Activated CD4-positive, CD25-positive, alpha-beta regulatory T cell treated with anti-CD3 and anti-CD28 coated beads, Interleukin-2, amount 50 U/mL, for 16 hours (primary cell): ENCODE measurements at regions not wholly inside any gene's neighbourhood (a gene's known extent, or its start where the extent isn't known, plus 50 kb on each side); places are given as distances from the start of the nearest gene placed in this dataset.

ENCODE experiments used
- DNase-seq: peaks from one replicate; pipeline ENCODE4 v3.0.0-alpha.2; 2020; ENCODE audit warnings: low read depth, low spot score

DNA sequence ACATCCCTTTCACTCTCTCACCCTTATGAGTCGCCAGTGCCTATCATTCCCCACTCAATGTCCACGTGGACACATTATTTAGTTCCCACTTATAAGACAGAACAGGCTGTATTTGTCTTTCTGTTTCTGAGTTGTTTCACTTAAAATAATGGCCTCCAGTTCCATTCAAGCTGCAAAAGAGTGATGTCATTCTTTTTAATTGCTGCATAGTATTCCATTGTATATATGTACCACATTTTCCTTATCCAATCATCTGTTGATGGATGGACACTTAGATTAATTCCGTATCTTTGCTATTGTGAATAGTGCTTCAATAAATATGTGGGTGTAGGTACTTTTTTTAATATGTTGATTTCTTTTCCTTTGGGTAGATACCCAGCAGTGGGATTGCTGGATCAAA lies 79.1 kb downstream of the ZNF365 start:
- no peak for DNase-seq

DNA sequence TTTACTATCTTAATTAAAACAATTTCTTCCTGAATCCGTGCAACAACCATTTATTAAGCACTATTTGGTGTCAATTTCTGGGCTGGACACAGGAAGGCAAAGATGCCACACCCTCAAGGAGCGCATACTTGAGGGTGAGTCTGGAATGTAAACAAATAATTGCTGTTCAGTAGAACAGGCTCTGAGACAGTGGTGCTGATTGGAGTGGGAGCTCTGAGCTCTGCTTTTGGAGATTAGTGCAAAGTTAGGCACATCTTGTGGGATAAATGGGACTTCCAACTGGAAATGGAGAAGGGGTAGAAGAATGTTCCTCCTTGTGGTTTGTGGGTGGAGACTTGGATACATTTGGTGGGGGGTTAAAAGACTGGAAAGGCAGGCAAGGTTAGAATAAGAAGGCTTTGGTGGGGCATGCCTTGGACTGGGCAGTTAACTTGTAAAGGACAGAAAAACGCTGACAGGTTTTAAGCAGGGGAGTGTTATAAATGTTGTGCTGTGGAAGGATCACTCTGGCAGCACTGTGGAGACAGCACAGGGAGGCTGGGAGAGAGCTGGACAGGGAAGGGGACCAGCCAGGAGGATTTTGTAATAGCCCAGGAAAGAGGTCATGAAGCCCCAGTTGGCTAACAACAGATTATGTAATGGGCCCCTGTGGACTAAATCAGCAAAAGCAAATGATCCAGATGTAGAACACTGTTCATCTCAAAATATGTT lies 80.7 kb downstream of the ZNF365 start:
- no peak for DNase-seq

DNA sequence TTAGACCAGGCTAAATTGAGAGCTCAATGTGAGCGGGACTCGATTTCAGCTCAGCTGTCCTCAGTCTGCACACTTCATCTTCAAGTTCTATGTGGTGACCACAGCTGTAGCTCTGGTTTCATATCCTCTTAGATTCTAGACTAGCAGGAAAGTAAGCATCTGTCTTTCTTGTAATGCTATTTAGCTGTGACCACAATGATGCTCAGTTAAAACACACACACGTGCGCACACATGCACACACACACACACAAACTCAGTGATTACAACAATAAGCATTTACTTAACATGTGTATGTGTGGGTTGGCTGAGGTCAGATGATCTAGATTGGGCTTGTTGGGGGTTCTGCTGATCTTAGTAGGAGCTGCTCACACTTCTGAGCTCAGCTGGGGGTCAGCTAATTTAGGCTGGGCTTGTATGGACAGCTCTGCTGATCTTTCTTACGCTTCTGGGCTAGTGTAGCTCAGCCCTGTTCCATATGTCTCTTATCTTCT lies 82.5 kb downstream of the ZNF365 start:
- no peak for DNase-seq

DNA sequence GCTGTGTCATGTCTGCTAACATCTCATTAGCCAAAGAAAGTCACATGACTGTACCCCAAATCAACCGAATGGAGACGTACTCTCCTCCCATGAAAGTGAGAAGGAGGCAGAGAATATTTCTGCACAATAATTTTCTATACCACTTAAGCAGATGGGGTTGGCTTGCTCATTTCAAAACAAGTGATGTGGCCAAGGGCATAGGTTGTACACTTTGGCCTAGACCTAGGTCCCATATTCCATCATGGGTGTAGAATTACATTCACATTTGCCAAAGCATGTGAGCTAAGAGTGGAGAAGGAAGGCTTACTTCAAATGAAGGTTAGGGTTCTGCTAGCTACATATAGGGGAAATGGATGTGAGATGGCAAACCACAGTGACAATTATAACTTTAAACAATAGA lies 83.0 kb downstream of the ZNF365 start:
- no peak for DNase-seq

DNA sequence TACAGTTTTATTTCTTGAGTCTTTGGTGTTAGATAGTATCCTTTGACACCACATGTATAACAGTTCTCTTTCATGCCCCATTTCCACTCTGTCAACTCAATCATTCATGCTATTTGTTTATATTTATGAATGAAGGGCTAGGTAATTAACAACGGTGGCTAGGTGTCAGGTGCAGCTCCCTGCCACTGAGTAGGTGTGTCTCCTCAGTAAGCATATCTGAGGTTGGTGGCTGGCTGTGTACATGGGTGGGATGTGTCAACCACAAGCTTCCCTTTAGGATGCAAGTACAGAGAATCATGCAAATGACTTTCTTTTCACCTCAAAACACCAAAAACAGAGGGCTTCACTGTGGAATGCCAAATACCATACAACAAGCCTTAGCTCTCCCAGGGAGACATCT lies 83.4 kb downstream of the ZNF365 start:
- no peak for DNase-seq

DNA sequence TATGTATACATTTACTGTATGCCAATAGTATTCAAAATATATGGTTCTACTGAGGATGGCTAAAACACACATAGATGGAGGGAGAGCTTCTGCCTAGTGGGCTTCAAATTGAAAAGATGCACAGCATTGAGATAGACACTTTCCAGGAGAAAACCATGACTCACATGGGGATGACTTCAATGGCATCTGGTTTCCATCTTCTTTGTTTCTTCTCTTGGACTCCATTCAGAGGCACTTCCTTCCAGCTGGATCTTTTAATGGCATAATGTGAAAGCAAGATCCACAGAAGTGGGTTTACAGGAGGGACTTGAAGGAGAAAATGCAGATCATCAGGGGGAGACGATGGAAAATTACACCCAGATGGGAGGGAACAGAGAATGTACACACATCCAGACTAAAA lies 84.9 kb downstream of the ZNF365 start:
- DNase-seq: no peak

DNA sequence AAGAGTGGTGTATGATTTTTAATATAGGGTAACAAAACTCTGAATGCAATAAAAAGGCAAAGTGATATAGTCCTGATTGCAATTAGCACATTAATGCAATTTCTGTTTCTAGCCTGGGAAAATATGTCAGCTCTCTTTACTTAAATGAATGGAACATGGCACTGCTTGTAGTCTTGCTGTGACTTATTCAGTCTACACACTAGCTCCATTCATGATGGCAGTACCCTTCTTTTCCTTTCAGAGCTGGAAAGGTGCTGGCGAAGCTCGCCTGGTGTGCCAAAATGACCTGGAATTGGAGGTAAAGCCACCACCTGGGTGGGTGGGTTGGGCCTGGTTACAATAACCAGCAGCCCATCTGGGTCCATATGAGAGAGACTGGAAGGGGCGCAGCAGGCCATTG lies 85.3 kb downstream of the ZNF365 start:
- no peak for DNase-seq

DNA sequence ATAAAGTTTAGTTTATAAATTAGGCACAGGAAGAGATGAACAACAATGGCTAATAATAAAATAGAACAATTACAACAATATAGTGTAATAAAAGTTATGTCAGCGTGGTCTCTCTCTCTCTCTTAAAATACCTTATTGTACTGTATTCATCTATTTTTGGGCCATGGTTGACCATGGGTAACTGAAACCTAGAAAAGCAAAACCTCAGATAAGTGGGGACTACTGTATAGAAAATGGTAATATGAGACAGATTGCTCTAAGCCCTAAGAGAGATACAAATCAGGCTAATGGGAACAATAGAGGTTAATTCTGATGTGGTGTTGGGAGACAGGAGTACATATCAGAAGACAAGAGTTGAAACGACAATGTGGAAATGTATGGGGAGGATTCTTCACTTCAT lies 86.2 kb downstream of the ZNF365 start:
- DNase-seq: no peak

DNA sequence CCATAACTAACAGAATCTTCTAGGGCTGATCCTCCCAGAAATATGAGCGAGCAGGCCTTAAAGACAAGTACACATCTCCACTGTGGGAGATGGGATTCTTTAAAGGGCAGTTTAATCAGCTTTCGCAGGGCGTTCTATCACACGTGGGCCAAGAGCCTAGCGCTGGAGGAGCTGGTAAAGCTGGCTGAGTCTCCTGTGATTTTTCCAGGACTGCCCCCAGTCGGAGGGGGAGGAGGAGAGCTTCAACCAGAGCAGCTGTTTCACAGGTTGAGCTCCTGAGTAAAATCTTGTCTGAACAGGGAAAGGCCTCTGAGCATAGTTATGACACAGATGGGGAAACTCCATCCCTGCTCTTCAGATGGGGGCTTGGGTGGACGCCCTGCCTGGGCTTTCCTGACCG lies 87.0 kb downstream of the ZNF365 start:
- DNase-seq: no peak

DNA sequence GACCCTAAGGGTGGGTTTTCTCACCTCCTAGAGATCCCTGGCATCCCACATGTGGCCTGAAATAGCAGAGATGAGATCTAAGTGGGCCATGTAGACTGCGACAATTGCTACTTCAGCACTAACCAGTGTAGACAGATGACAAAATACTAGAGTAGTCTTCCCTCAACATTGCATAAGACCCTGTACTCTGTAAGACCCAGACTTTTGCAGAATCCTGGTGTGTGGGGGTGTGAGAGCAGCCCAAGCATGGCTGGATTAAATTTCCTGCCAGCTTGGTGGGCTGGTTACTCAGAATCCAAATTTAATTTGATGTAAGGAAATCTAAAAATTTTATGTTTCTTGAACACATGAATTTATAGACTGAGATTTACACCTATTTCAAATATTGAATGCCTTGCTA lies 88.3 kb downstream of the ZNF365 start:
- DNase-seq: no peak

DNA sequence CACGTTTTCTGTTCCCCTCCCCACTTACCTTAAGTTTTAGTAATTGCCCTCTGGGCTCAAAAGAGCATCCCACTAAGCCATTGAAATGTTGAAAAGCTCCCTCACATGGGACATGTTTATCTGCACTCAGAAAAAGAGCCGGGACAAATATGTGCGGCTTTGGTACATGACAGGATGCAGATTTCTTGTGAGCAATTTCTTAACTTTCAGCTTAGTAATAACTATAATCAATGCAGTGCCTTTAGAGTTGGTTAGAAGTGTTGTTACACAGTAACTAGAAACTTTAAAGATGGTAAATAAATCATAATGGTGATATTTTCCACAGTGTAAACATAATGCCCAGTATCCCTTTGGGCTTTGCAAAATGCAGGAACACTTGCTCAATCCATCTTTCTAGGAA lies 89.2 kb downstream of the ZNF365 start:
- no peak for DNase-seq

DNA sequence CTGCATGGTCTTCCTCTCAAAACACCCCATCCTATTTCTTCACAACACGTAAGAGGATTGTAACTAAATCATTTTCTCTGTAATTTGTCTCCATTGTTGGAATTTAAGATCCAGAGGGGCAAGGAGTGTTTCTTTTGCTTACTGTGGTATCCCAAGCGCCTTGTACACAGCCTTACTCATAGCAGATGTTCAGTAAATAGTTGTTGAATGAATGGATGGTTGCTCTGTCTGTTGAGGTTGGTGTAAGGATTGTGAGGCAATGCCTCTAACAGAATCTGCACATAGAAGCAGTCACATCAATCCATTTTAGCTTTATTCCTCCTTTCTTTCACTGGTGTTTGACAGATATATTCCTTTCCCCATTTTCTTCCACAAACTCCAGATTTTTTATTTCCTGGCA lies 90.1 kb downstream of the ZNF365 start:
- DNase-seq: no peak

DNA sequence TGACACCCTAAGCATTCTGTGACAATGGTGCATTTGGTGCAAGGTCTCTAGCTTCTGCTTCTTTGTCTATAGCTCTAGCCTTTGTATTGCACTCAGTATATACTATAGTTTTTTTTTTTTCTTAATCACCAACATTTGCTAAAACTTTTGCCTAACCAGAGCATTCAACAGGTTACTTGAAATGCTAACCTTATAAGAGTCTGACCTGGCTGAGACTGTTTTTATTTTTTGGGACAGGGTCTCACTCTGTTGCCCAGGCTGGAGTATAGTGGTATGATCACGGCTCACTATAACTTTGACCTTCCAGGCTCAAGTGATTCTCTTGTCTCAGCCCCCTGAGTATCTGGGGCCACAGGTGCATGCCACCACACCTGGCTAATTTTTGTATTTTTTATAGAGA lies 92.4 kb downstream of the ZNF365 start:
- DNase-seq: no peak

DNA sequence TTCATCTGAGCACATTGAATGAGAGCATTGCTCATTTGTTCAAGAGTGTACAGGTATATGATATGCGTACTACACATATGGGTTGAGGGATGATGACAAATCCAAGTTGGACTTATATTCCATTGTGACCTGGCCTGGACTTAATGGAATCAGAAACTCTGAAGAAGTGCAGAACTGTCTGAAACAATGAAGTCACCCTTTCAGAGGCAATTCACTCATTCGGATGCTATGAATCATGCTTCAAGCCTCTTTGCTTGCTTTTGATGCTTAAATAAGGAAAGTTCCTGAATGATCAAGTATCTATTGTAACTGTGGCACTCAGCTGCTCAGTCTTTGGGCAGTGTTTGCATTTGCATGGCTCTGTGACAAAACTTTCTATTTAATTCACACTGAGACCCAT lies 93.4 kb downstream of the ZNF365 start:
- no peak for DNase-seq

DNA sequence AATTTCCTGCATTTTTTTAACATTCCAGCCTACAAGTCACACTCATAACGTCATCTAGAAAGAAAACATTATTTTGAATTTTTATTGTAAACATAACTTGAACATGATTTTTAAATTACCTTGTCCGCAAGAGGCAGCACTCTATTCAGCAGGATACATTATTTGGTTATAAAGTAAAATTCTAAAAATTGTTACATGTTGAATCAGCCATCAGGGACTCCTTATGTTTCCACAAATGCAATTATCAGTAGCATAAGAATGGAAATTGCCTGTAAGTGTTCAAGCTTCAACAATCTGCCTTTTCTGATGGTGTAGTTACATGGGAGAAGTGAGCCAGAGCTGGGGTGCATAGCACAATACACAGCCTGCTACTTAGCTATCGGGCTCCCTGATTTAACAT lies 97.5 kb downstream of the ZNF365 start:
- no peak for DNase-seq

DNA sequence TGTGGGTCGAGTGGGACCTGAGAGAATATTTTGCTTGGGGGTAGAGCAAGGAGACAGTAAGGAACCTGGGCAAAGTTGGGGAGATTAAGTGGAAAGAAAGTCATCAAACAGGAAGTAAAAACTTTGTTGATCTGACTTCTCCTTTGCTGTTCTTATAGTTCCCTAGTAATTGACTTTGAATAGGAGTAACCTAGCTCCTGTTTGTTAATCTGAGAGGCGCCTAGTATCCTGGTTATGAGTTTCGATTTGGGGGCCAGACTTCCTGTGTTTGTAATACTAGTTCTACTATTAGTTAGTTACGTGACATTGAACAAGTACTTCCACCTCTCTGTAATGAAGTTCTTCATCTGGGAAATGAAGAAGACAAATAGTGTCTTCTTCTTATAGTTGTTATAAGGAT lies 99.1 kb downstream of the ZNF365 start:
- no peak for DNase-seq

DNA sequence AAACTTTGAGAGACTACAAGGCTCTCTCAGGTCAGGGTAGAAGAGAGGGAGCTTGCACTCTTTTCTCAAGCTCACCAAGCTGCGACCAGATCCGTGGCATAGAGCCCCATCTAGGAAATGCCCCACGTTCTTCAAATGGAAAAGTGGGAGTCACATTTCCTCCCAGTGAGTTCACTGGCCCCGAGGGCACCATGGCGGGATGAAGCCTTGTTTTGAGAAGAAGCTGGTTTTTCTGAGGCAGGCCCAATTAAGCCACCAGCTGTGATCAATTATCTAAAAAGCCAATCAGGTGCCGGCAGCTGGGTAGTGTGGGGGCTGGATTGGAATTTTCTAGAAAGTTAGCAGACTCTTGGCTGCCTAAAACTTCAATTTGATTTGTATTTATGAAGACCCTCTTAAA lies 101.4 kb downstream of the ZNF365 start:
- no peak for DNase-seq

DNA sequence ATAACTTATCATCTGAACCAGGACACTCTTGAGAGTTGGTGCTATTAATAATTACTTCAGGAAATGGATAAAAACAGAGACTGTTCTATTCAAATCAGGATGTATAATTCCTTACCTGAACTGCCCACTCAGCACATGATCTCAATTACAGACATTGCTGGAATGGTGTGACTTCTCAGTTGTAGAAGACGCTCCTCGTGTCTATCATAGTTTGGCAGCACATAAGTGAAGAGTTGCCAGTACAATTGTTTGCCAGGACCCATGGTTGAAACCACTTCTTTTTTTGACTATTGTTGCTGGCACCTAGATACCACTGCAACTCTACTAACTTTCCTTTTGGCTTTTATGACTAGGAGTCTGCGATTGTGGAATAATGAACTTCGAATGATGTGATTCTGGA lies 105.4 kb downstream of the ZNF365 start:
- no peak for DNase-seq

DNA sequence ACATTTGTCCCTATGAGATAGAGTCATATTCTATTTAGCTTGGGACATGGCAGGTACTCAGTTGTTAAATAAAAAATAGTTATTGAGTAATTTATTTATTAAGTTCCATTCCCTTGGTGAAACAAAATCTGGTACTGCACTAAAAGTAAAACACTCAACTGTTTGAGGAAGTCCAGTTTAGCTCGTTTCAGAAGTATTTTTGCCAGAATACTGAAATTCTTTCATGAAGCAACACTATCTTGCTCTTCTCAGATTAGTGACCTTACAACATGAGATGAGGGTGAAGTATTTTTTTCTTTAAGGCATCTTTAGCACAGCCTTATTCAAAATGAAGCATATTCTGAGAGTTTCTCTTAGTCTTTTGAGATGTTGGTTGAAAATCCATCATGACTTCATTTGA lies 106.0 kb downstream of the ZNF365 start:
- no peak for DNase-seq

DNA sequence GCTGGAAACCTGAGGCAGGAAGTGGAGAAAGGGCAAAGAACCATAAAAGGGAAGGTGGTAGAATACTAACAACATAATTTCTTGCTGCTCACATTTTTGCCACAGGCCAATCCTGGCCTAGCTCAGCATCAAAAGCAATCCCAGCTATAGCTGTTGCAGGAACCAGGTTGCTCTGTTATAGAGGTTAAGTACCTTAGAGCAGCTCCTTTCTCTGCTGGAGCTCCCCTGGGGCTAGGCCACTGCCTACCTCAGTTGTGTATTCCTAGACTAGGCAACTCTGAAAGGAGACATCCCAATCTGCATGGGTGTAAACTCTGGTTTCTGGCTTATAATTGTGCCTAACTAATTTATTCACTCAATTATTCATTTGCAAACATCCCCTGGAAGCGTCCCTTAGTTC lies 108.4 kb downstream of the ZNF365 start:
- no peak for DNase-seq

DNA sequence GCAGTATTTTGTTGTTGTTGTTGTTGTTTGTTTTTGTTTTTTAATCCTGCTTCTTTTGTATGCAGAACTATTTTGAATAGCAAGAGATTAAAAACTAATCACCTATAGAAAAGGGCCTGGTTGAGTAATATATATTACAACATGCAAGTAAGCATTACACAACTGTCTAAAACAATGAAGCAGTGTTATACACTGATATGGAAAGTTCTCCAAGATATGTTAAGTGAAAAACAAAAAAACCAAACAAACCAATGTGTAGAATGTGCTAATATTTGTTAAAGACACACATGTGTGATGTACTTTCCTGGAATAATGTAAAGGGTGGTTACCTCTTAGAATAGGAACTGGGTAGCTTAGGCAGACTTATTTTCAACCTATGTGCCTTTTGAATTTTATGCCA lies 117.4 kb downstream of the ZNF365 start:
- no peak for DNase-seq

DNA sequence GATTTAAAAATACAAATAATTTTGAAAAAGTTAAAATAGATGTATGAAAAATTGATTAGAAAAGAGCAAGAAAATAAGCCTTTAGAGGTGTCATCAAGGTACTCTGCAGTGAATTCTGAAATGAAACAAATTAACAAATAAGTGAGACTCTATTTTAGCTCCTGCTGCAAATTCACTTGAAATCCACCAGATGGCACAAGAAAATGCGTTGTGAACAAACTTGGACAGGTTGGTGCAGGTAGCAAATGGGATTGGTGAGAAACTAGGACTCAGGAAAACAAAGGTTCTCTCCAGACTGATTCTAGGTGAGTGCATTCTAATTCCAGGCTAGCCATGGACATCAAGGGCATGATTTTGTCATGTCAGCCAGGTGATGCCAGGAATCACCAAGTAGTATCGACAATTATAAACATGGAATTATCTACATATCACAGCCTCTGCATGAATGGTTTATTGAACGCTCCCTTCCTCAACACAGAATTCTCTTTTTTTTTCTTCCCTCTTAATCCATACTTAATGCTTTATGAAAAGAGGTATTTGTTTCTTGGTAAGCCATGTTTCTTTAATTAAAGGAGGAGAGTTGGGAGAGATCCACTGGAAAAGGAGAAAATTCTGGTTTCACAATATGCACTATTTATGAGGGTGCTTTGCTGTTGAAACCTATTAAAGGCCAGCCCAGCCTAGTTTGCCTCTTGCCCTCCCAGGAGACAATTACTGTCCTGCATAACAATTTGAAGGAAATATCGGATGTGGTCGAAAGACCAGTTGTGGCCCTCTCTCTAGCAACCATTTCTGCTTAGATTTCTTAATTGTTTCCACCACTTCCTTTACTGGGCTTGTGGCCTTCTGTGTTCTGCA lies 118.1 kb downstream of the ZNF365 start:
- no peak for DNase-seq

DNA sequence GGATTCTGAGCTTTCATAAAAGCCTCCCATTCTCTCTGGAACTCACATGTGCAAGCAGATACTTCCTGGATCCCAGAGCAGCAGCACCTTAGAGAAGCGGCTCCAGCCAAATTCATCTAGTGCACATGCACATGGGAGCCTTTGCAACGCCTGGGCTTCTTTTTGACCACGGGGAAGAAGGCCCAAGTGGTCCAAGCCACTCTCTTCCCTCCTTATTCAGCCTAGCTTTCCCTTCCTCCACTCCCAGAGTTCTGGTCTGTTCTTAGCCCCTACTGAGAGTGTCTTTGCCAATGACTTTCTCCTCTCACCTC lies 118.7 kb downstream of the ZNF365 start:
- no peak for DNase-seq
